ENCODE measurements at regions not wholly inside any gene's neighbourhood (a gene's known extent, or its start where the extent isn't known, plus 50 kb on each side); places are given as distances from the start of the nearest gene placed in this dataset.

GRCh38 chr10:108849186-108849585 lies 1074.1 kb downstream of the XPNPEP1 start:
- Histone ChIP-seq H3K27ac (ENCODE audit: low read depth, low read length) (no peak overlapping the region), H3F3A (ENCODE audit: insufficient read depth) (peaks cover 13% of the 10 kb centered on the region), H4K20me1 (ENCODE audit: low read depth, low read length) (no peaks in the 10 kb centered on the region), H3K27me3 (ENCODE audit: low read length) (no peaks in the 10 kb centered on the region), H2AFZ (ENCODE audit: low read depth, low read length, severe bottlenecking) (no peak overlapping the region), H3K9ac (ENCODE audit: low read length) (no peak overlapping the region), H3K4me2 (ENCODE audit: low read depth, low read length, poor library complexity, severe bottlenecking) (no peak overlapping the region), H3K9me3 (ENCODE audit: insufficient read depth, low read length) (no peaks in the 10 kb centered on the region), H3K9me2 (replicated peaks; ENCODE audit: insufficient read depth, low read length) (no peaks in the 10 kb centered on the region), H3K36me3 (ENCODE audit: low read length) (no peaks in the 10 kb centered on the region), H3K79me2 (ENCODE audit: insufficient read depth, low read length) (no peaks in the 10 kb centered on the region), H3K4me3 (ENCODE audit: insufficient read depth, low read length, poor library complexity, severe bottlenecking) (no peak overlapping the region)
- TF ChIP-seq EZH2phosphoT487 (conservative IDR thresholded peaks at IDR 0.05; ENCODE audit: low read length) (no peak), CTCF (IDR thresholded peaks at IDR 0.05; ENCODE audit: insufficient read depth, low read length, poor library complexity, severe bottlenecking) (no peak)

GRCh38 chr10:108848046-108848445 lies 1075.3 kb downstream of the XPNPEP1 start:
- H3K4me2 ChIP-seq (ENCODE audit: low read depth, low read length, poor library complexity, severe bottlenecking) = no peak overlapping the region
- H3K9ac ChIP-seq (ENCODE audit: low read length) = no peak overlapping the region
- no peak overlapping the region for H3K27ac ChIP-seq (ENCODE audit: low read depth, low read length)
- H3K9me2 ChIP-seq (replicated peaks; ENCODE audit: insufficient read depth, low read length) = no peaks in the 10 kb centered on the region
- H3K27me3 ChIP-seq (ENCODE audit: low read length) = no peaks in the 10 kb centered on the region
- no peak overlapping the region for H3K4me3 ChIP-seq (ENCODE audit: insufficient read depth, low read length, poor library complexity, severe bottlenecking)
- no peaks in the 10 kb centered on the region for H3K9me3 ChIP-seq (ENCODE audit: insufficient read depth, low read length)
- no peaks in the 10 kb centered on the region for H3K79me2 ChIP-seq (ENCODE audit: insufficient read depth, low read length)
- peaks cover 13% of the 10 kb centered on the region for H3F3A ChIP-seq (ENCODE audit: insufficient read depth)
- no peaks in the 10 kb centered on the region for H3K36me3 ChIP-seq (ENCODE audit: low read length)
- no peaks in the 10 kb centered on the region for H4K20me1 ChIP-seq (ENCODE audit: low read depth, low read length)
- TF ChIP-seq EZH2phosphoT487 (conservative IDR thresholded peaks at IDR 0.05; ENCODE audit: low read length) = no peak
- TF ChIP-seq CTCF (IDR thresholded peaks at IDR 0.05; ENCODE audit: insufficient read depth, low read length, poor library complexity, severe bottlenecking) = no peak
- H2AFZ ChIP-seq (ENCODE audit: low read depth, low read length, severe bottlenecking) = no peak overlapping the region

GRCh38 chr10:108840944-108841343 lies 1082.4 kb downstream of the XPNPEP1 start:
- no peaks in the 10 kb centered on the region for H3K79me2 ChIP-seq (ENCODE audit: insufficient read depth, low read length)
- no peak overlapping the region for H3K4me3 ChIP-seq (ENCODE audit: insufficient read depth, low read length, poor library complexity, severe bottlenecking)
- H4K20me1 ChIP-seq (ENCODE audit: low read depth, low read length) = no peaks in the 10 kb centered on the region
- H3K4me2 ChIP-seq (ENCODE audit: low read depth, low read length, poor library complexity, severe bottlenecking) = no peak overlapping the region
- H3K36me3 ChIP-seq (ENCODE audit: low read length) = no peaks in the 10 kb centered on the region
- no peak overlapping the region for H2AFZ ChIP-seq (ENCODE audit: low read depth, low read length, severe bottlenecking)
- H3F3A ChIP-seq (ENCODE audit: insufficient read depth) = no peaks in the 10 kb centered on the region
- H3K9ac ChIP-seq (ENCODE audit: low read length) = no peak overlapping the region
- no peaks in the 10 kb centered on the region for H3K9me3 ChIP-seq (ENCODE audit: insufficient read depth, low read length)
- no peaks in the 10 kb centered on the region for H3K27me3 ChIP-seq (ENCODE audit: low read length)
- TF ChIP-seq EZH2phosphoT487 (conservative IDR thresholded peaks at IDR 0.05; ENCODE audit: low read length) (no peak), CTCF (IDR thresholded peaks at IDR 0.05; ENCODE audit: insufficient read depth, low read length, poor library complexity, severe bottlenecking) (no peak)
- no peaks in the 10 kb centered on the region for H3K9me2 ChIP-seq (replicated peaks; ENCODE audit: insufficient read depth, low read length)
- no peak overlapping the region for H3K27ac ChIP-seq (ENCODE audit: low read depth, low read length)
